Inferior parietal cortex (tissue), 1 donor: ENCODE measurements at regions not wholly inside any gene's neighbourhood (a gene's known extent, or its start where the extent isn't known, plus 50 kb on each side); places are given as distances from the start of the nearest gene placed in this dataset.
"Not testable (repeated sequence)": the region's sequence is repeated elsewhere in the genome, so short reads cannot be mapped to it uniquely, and the experiment has no call there.

Experiments
- DNase-seq: peaks from one replicate; pipeline ENCODE4 v3.0.0-alpha.2; 2016; ENCODE audit errors: extremely low spot score

DNA sequence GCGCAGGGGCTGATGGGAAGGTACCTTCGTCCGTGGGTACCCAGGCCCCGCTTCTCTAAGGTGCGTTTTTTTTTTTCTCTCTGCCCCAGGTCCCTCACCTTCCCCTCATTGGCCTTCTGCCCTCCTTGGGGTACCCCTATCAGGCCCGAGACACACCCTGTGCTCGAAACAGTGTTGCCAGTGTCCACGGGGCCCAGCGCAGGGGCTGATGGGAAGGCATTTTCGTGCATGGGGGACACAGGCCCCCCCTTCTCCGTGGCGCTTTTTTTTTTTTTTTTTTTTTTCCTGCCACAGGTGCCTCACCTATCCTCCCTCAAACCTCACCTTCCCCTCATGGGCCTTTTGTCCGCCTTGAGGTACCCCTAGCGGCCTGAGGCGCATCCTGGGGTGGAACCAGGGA, 191.6 kb downstream of the POTEG start:
- not testable (repeated sequence) for DNase-seq

DNA sequence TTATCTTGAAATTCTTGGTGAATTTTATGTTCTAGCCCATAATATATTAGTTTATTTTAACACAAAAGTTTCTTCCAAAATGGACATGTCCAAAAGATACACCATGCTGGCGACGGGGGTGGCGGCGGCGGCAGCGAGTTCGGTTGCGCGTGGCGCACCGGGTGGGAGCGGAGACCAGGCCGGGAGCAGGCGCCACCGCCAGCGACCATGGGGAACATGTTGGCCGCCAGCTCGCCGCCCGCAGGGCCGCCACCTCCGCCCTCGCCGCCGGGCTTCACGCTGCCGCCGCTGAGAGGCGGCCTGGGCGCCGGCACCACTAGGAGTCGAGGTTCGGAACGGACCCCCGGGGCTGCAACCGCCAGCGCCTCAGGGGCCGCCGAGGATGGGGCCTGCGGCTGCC, 167.2 kb downstream of the POTEG start:
- not testable (repeated sequence) for DNase-seq

DNA sequence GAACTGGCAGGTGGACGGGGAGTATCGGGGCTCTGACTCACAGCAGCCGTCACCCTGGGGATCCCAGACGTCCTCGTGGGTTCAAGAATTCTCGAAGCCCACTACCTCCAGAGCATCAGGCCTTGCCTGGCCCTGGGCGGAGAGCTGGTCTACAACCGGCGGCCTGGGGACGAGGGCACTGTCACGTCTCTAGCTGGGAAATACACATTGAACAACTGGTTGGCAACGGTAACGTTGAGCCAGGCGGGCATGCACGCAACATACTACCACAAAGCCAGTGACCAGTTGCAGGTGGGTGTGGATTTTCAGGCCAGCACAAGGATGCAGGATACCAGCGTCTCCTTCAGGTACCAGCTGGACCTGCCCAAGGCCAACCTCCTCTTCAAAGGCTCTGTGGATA, 166.5 kb downstream of the POTEG start:
- not testable (repeated sequence) for DNase-seq

DNA sequence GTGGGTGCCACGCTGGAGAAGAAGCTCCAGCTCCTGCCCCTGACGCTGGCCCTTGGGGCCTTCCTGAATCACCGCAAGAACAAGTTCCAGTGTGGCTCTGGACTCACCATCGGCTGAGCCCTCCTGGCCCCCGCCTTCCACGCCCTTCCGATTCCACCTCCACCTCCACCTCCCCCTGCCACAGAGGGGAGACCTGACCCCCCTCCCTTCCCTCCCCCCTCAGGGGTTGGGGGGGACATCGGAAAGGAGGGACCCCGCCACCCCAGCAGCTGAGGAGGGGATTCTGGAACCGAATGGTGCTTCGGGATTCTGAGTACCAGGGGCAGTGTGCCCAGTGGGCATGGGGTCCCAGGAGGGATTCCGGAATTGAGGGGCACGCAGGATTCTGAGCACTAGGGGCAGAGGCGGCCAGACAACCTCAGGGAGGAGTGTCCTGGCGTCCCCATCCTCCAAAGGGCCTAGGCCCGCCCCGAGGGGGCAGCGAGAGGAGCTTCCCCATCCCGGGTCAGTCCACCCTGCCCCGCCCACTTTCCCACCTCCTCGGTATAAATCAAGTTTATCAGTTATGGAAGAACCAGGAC, 166.0 kb downstream of the POTEG start:
- DNase-seq: not testable (repeated sequence)

DNA sequence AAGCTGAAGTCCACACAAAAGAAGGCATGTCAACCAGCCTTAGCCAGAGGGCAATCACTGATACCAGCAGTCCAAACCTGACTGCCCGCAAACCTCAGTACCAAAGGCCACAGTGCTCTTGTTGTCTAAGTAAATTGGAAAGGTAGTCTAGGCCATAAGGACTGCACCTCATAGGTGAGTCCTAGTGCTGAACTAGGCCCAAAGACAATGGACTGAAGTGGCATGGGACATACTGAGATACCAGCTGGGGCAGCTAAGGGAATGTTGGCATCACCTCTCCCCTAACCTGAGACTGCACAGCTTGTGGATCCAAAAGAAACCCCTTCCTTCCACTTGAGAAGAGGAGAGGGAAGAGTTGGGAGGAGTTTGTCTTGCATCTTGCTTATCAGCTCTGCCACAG, 161.9 kb downstream of the POTEG start:
- DNase-seq: not testable (repeated sequence)

DNA sequence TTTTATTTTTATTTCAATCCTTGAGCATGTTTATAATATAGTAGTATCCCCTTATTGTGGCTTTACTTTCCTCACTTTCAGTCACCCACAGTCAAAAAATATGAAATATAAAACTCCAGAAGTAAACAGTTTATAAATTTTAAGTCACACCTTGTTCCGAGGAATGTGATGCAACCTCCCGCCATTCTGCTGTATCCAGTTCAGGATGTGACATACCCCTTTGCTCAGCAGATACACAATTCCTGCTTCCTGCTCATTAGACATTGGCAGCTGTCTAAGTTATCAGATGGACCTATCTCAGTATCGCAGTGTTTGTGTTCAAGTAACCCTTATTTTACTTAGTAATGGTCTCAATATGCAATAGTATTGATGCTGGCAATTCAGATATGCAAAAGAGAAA, 144.5 kb downstream of the POTEG start:
- not testable (repeated sequence) for DNase-seq

DNA sequence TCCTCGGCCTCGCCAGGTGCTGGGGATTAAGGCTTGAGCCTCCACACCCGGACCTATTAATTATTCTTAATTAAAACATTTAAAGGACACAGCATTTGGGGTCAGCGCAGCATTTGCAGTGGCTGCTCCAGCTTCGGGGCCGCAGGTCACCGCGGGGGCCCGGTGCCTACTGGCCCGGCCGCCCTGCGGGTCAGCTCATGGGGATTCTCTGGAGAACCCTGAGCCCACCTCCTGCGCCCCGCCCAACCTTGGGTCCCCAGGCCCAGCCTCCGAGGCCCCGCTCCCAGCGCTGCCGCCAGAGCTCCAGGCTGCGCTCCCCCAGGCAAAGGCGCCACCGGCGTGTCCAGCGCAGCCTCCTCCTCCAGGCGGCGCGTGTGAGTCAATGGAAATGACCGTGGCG, 133.9 kb downstream of the POTEG start:
- not testable (repeated sequence) for DNase-seq

DNA sequence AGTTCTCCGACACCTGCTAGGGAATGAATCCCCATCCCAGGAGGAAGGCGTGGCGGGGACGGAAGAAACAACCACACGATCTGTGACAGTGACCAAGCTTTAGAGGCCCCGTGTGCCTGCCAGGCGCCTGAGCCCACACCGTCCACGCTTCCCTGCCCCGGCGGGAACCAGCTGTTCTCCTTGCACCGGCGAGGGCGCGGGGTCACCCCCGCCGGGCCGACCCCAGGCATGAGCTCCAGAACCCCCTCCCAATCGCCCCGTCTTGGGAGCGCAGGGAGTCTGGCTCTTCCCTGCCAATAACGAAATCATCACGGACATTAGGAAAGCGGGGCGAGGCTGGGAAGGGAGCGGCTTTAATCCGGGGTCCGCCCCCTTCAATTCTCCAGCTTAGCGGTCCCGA, 133.3 kb downstream of the POTEG start:
- DNase-seq: not testable (repeated sequence)

DNA sequence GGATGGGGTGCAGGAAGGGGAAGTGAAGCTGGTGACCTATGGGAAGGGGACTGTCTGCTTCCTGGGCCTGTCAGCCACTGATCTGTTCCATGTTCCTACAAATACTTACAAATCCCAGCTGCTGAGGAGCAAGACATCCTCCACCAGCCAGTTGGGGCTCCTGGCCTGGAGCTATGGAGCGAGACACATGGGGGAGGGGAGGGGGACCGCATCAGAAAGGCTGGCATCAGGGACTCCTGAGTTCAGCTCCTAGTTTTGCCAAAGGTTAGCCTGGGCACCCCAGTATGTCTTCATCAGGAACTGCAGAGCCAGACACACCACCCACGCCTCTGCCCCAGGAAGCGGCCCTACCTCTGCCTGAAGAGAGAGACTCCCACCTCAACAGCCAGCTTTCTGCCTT, 130.3 kb downstream of the POTEG start:
- DNase-seq: not testable (repeated sequence)

DNA sequence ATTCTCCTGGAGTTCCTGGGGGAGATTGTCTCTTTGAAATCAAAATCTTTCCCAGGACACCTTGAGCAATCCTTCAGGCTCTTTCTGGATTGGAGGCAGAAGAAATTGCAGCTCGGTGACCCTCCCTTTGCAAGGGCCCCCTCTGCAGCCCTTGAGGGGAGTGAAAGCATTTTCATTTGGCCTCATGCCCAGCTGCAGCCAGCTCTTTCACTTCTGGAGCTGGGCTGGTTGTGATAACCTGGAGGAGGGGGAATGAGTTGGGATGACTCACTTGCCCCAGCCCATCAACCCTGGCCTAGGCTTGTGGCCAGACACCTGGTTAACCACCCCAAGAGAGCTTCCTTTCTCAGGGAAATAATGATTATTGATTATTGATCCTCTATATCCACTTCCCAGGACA, 129.7 kb downstream of the POTEG start:
- not testable (repeated sequence) for DNase-seq

DNA sequence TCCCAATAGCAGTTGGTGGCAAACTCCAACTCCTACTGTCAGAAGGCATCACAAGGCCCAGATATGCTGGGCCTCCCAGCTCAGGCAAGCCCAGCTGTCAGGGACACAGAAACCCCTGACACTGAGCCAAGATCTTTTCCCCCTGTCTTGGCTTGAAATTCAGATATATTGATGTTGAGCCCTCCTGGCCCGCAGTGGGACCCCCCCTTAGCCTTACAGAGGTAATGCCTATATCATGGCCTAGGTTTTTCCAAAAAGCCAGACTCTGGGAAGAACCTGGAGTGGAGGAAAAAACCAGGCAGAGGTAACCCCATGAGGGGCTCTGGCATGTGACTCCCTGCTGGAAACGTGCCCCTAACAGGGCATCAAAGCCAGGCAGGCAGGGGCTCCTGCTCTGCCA, 129.2 kb downstream of the POTEG start:
- DNase-seq: not testable (repeated sequence)

DNA sequence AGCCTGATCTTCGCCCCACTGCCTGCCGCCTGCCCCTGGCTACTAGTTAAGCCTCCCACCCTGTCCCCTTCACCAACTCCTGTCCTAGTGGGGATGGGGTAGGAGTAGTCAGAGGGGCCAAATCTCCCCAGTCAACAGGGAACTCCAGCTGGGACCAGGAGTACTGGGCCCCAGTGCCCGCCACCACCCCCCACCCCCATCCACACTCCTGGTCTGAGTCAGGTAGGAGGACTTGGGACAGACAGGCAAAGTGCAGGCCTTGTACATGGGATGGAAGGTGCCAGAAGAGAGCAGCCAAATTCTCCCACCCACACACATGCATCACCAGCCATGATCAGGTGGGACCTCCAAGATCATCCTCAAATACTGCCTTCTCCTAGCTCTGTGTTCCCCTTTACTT, 128.4 kb downstream of the POTEG start:
- DNase-seq: not testable (repeated sequence)

DNA sequence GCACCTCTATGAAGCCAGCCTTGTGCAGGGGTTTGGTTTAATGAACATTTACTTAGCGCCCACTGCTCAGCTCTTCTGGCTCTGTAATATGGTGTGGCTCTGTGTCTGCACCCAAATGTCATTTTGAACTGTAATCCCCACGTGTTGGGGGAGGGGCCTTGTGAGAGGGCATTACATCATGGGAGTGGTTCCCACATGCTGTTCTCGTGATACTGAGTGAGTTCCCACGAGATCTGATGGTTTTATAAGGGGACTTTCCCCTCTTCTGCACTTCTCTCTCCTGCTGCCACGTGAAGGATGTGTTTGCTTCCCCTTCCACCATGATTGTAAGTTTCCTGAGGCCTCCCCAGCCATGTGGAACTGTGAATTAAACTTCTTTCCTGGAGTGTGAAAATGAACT, 127.7 kb downstream of the POTEG start:
- not testable (repeated sequence) for DNase-seq

DNA sequence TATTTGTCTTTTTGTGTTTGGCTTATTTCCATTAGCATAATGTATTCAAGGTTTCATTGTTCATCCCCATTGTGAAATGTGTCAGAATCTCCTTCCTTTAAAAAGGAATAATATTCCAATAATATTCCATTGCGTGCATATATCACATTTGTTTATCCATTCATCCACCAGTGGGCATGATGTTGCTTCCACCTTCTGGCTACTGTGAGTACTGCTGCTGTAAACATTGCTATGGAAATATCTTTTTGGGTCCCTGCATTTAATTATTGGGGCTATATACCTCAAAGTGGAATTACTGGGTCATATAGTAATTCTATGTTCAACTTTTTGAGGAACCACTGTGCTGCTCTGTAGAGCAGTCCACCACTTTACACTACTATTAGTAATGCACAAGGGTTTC, 123.1 kb downstream of the POTEG start:
- not testable (repeated sequence) for DNase-seq

DNA sequence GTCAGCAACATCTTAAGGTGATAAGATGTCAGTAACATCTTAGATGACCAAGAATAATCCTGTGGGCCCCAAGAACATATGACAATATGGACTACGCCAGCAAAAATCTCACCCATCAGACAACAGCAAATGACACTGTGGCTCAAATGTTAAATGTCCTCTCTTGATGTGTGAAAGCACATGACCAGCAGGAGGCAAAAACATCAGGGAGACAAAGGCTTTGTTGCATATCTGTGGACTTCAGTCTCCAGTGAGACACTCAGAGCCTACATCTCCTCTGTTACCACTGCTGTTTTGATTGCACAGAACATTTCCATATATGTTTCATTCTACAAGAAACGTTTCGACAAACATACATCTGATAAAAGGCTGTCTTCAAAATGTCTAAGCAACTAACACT, 103.5 kb downstream of the POTEG start:
- DNase-seq: not testable (repeated sequence)

DNA sequence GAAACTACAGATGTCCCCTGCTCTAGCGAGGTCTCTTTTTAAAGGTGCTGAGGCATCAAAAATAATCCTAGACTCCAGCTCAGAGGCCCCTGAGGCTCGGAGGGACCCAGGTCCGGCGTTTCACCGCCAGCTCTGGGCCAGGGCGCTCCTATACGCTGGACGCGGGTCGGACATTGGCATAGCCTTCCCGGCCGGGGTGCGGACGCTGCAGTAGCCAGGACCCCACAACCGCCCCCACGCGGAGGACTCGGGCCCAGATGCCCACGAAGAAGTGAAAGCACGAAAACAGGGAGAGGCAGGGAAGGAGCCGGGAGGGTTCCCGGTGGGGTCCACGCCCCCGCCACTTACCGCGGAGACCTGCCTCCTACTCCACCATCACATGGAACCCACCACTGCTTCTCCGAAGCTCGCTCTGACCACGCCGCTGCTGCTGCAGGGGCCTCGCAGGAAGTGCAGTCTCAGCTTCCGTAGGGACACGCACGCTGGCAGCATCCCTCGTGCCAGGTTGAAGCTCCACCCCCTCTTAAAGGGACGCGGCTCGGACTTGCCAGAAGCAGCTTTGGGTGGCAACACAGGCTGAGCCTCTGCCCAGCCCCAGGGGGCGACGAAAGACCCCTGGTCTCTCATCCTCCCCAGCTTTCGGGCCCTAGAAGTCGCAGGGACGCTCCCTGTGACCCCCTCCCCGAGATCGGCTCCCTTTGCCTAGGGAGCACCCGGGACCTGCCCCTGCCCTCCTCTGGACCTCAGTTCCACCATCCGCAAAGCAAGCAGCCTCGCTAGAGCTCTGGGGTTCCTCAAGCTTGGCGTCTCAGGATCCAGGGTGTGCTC, 96.7 kb downstream of the POTEG start:
- DNase-seq: not testable (repeated sequence)

DNA sequence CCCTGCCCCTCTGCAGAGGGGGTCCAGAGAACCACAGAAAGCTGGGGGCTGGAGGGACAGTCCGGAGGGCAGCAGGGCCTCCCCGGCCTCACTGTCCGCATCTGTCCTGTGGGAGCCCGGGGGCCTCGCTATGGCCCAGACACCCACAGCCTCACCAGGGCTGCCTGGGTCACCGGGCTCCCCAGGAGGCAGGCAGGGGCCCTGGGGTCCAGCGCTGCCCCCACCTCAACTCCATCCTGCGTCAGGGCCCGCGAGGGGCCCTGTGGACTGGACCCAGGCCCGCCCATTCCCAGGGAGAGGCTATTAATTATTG, 96.1 kb downstream of the POTEG start:
- not testable (repeated sequence) for DNase-seq

DNA sequence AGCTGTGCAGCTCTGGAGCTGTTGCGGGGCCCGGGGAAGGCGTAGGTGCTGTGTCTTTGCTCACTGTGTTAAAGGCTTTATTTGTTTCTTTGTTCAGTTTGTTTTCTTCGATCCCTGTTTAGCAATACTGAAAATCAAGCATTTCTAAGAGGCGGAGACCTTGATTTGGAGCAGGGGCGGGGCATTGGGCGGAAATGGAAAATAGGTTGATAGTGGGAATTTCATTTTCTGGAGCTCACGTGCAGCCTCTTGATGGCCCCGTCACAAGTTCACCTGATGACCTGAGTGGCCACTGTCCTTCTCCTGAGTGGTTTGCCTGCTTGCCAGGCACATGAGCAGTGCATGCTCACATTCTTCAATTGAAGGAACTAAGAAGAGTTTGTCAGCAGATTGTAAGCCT, 93.2 kb downstream of the POTEG start:
- DNase-seq: not testable (repeated sequence)

DNA sequence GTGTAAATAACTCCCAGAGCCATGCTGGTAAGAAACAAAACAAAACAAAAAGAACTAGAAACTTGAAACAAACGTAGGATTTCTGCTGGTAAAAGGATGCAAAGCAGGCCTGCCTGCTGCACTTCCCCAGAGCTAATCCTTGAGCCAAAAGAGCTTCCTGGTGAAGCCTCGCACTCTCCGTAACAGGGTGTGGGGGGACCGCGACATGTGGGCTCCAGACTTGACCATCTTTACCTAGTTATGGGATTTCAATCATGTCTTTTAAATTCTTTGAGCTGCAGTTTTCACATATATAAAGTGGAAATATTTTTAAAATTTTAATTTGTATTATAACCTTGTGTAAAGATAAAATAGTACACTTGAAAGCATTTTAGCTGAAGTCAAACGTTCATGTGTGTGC, 92.5 kb downstream of the POTEG start:
- DNase-seq: not testable (repeated sequence)

DNA sequence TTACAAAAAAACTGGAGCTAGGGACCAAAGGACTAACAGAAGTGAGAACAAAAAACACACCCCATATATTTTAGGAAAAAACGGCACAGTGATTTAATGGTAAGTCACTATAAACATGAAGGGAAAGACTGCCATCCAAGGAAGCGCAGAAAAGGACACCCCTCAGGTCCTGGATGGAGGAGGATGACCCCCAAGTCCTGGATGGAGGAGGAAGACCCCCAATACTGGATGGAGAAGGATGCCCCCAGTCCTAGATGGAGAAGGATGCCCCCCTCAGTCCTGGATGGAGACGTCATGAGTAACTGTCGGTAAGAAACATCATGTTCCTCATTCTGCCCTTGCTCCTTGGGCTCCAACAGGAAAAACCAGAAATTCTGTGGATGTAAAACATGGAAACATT, 89.9 kb downstream of the POTEG start:
- DNase-seq: not testable (repeated sequence)

DNA sequence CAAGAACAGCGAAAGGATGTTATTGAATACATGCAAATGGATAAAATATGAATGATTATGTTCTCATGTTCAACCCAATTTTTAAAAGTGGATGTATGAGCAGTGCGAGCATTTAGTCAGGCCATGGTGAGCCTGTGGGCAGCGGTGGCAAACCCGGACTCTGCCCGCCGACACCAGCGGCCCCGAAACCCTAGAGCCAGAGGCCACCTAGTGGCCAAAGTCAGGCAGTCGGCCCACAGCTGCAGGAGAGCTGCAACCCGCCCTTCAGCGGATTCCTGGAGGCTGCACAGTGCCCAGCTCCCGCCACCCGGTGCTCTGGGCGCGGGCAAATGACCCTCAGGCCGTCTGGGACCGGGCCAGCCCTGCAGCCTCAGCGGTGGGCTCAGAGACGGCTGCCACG, 89.5 kb downstream of the POTEG start:
- DNase-seq: not testable (repeated sequence)

DNA sequence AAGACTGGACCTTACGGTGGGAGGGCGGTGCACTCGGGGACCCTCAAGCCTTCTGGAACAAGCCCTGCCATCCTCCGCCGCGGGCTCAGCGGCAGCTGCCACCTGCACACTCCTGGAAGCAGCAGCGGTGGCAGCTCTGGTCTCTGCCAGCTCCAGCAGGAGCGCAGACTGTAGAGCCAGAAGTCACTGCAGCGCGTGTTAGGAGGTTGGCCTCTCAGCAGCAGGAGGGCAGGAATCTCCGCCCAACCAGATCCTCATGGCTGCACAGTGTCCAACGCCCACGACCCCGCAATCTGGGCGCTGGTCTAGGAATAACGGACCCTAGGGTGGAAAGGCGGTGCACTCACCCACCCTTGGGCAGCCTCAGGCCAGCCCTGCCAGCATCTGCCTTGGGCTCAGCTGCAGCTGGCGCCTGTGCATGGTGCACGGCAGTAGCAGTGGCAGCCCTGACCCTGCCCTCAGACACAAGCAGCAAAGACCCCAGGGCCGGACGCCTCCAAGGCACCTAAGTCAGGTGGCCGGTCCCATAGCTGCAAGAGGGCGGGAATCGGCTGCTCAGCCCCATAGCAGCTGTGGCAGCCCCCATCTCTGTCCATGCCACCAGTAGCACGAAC, 88.7 kb downstream of the POTEG start:
- DNase-seq: not testable (repeated sequence)

DNA sequence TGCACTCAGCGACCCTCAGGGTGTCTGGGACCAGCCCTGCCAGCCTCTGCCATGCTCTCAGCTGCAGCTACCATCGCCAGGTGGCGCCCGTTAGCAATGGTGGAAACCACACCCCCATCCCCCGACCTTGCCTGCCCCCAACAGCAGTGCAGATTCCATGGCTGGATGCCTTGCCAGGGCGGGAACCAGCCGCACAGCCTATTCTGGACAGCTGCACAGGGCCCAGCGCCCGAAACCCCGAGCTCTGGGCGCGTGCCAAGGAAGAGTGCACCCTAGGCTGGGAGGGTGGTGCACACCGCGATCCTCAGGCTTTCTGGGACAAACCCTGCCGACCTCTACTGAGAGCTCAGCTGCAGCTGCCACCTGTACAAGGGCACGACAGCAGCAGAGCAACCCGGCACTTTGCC, 88.1 kb downstream of the POTEG start:
- not testable (repeated sequence) for DNase-seq
